NCI-H128 (cell line): ENCODE measurements at regions not wholly inside any gene's neighbourhood (a gene's known extent, or its start where the extent isn't known, plus 50 kb on each side); places are given as distances from the start of the nearest gene placed in this dataset.

Experiments
- DNase-seq: peaks from one replicate; lab custom pipeline; 2025; ENCODE audit not compliant: unreplicated experiment; lab: John Stamatoyannopoulos, UW

- no peak for DNase-seq
Measured at GRCh38 chr2:58991357-58991756, 750.2 kb upstream of the FANCL start.

GRCh38 chr2:58985541-58985940 is 744.4 kb upstream of the FANCL start:
- no peak for DNase-seq

- no peak for DNase-seq
Measured at GRCh38 chr2:58984731-58985130, 743.6 kb upstream of the FANCL start.

GRCh38 chr2:58983111-58983510 is 742.0 kb upstream of the FANCL start:
- DNase-seq = no peak

GRCh38 chr2:58981237-58981636 is 740.1 kb upstream of the FANCL start:
- no peak for DNase-seq

- DNase-seq = no peak
Measured at GRCh38 chr2:58976375-58977071, 735.4 kb upstream of the FANCL start.

GRCh38 chr2:58974881-58975280 is 733.8 kb upstream of the FANCL start:
- no peak for DNase-seq

GRCh38 chr2:58974426-58974825 is 733.3 kb upstream of the FANCL start:
- no peak for DNase-seq

GRCh38 chr2:58973811-58974281 is 732.7 kb upstream of the FANCL start:
- DNase-seq = no peak

- no peak for DNase-seq
Measured at GRCh38 chr2:58972737-58973136, 731.6 kb upstream of the FANCL start.

GRCh38 chr2:58971511-58972360 is 730.6 kb upstream of the FANCL start:
- no peak for DNase-seq

- no peak for DNase-seq
Measured at GRCh38 chr2:58970365-58970764, 729.2 kb upstream of the FANCL start.

GRCh38 chr2:58968885-58969284 is 727.8 kb upstream of the FANCL start:
- no peak for DNase-seq

- DNase-seq = no peak
Measured at GRCh38 chr2:58967736-58968135, 726.6 kb upstream of the FANCL start.

GRCh38 chr2:58965602-58966001 is 724.5 kb upstream of the FANCL start:
- DNase-seq = no peak

- DNase-seq = no peak
Measured at GRCh38 chr2:58959996-58960395, 718.9 kb upstream of the FANCL start.

GRCh38 chr2:58957188-58957840 is 716.2 kb upstream of the FANCL start:
- no peak for DNase-seq

- no peak for DNase-seq
Measured at GRCh38 chr2:58954880-58955385, 713.8 kb upstream of the FANCL start.

GRCh38 chr2:58951722-58952121 is 710.6 kb upstream of the FANCL start:
- no peak for DNase-seq

- no peak for DNase-seq
Measured at GRCh38 chr2:58950795-58951462, 709.8 kb upstream of the FANCL start.

- DNase-seq = no peak
Measured at GRCh38 chr2:58939388-58939787, 698.3 kb upstream of the FANCL start.
